ENCODE measurements at regions not wholly inside any gene's neighbourhood (a gene's known extent, or its start where the extent isn't known, plus 50 kb on each side); places are given as distances from the start of the nearest gene placed in this dataset.
"Not testable (repeated sequence)": the region's sequence is repeated elsewhere in the genome, so short reads cannot be mapped to it uniquely, and the experiment has no call there.

- H3K79me2 ChIP-seq (ENCODE audit: insufficient read depth, low read length), result no peaks in the 10 kb centered on the region
- no peak overlapping the region for H3K4me2 ChIP-seq (ENCODE audit: low read depth, low read length)
- no peaks in the 10 kb centered on the region for H3K4me1 ChIP-seq (ENCODE audit: insufficient read depth, low read length)
- CTCF ChIA-PET (ENCODE audit: low intra/inter-chr PET ratio, low total read pairs), result no interaction called here
- in situ Hi-C loops (cut with HindIII; ENCODE audit: extremely low pct_ligation_motif_present, low pct_unique_long_range_greater_than_20kb), result no loop called here
- BruUV-seq (replicated peaks), result no TSS peak
- no peak overlapping the region for H2AFZ ChIP-seq (ENCODE audit: low read length)
- FAIRE-seq (no peak), DNase-seq (ENCODE audit: low spot score) (no peak), ATAC-seq (no peak)
- 35% methylated on average over 1 of the region's 1 CpG for whole genome bisulfite sequencing (ENCODE audit: low lambda C conversion rate)
- no peaks in the 10 kb centered on the region for H3K36me3 ChIP-seq (replicated peaks in 1 of 2; ENCODE audit: control insufficient read depth in 1 of 2, insufficient read depth in 2 of 2, low read length in 2 of 2)
- no peak overlapping the region for H3K27ac ChIP-seq (ENCODE audit: extremely low read length, insufficient read depth, low read length)
- no peak overlapping the region for H3K9ac ChIP-seq (ENCODE audit: insufficient read depth, low read depth, low read length)
- H3K4me3 ChIP-seq (replicated peaks in 1 of 3; ENCODE audit: insufficient read depth in 1 of 3, low read depth in 2 of 3, low read length in 3 of 3), result no peak overlapping the region
- H3K9me3 ChIP-seq (ENCODE audit: low read length), result no peaks in the 10 kb centered on the region
- H4K20me1 ChIP-seq (ENCODE audit: insufficient read depth, low read length), result no peaks in the 10 kb centered on the region
- POLR2A ChIA-PET, result no interaction called here
- TF ChIP-seq ZBTB1 (CRISPR knock-in tag; IDR thresholded peaks at IDR 0.05; ENCODE audit: borderline replicate concordance) (no peak), ZNF484 (CRISPR knock-in tag; IDR thresholded peaks at IDR 0.05; ENCODE audit: borderline replicate concordance, low read depth) (no peak), ZNF510 (CRISPR knock-in tag; IDR thresholded peaks at IDR 0.05; ENCODE audit: low read depth) (no peak), TBL1XR1 (IDR thresholded peaks at IDR 0.05; ENCODE audit: borderline replicate concordance, low read length, partially characterized antibody) (no peak), ZNF672 (CRISPR knock-in tag; IDR thresholded peaks at IDR 0.05) (no peak), MEF2D (CRISPR knock-in tag; IDR thresholded peaks at IDR 0.05) (no peak), PLSCR1 (CRISPR knock-in tag; IDR thresholded peaks at IDR 0.05; ENCODE audit: borderline replicate concordance) (no peak), ZC3H4 (CRISPR knock-in tag; IDR thresholded peaks at IDR 0.05; ENCODE audit: borderline replicate concordance) (no peak), HMG20A (CRISPR knock-in tag; IDR thresholded peaks at IDR 0.05; ENCODE audit: borderline replicate concordance) (no peak), GATAD2A (CRISPR knock-in tag; IDR thresholded peaks at IDR 0.05) (no peak), CERS6 (CRISPR knock-in tag; IDR thresholded peaks at IDR 0.05) (no peak), ZNF3 (CRISPR knock-in tag; IDR thresholded peaks at IDR 0.05) (no peak), DMTF1 (CRISPR knock-in tag; IDR thresholded peaks at IDR 0.05) (no peak), ZFP82 (CRISPR knock-in tag; IDR thresholded peaks at IDR 0.05; ENCODE audit: borderline replicate concordance) (no peak)
- intact Hi-C loops (cut with micrococcal nuclease; ENCODE audit: unreplicated experiment), result no loop called here
- no peaks in the 10 kb centered on the region for H3K27me3 ChIP-seq (ENCODE audit: control insufficient read depth in 1 of 2, insufficient read depth in 2 of 2, low read length in 2 of 2)
Measured at GRCh38 chr3:5717254-5717653, 529.7 kb downstream of the EDEM1 start.

GRCh38 chr3:5719668-5720067, 532.2 kb downstream of the EDEM1 start:
- H3K4me3 ChIP-seq (replicated peaks in 1 of 3; ENCODE audit: insufficient read depth in 1 of 3, low read depth in 2 of 3, low read length in 3 of 3); ATAC-seq; H3K9ac ChIP-seq (ENCODE audit: insufficient read depth, low read depth, low read length); H3K79me2 ChIP-seq (ENCODE audit: insufficient read depth, low read length); H3K4me2 ChIP-seq (ENCODE audit: low read depth, low read length); H4K20me1 ChIP-seq (ENCODE audit: insufficient read depth, low read length); H2AFZ ChIP-seq (ENCODE audit: low read length); FAIRE-seq; POLR2A ChIA-PET; H3K4me1 ChIP-seq (ENCODE audit: insufficient read depth, low read length); H3K36me3 ChIP-seq (replicated peaks in 1 of 2; ENCODE audit: control insufficient read depth in 1 of 2, insufficient read depth in 2 of 2, low read length in 2 of 2); DNase-seq (ENCODE audit: low spot score); intact Hi-C loops (cut with micrococcal nuclease; ENCODE audit: unreplicated experiment); H3K27me3 ChIP-seq (ENCODE audit: control insufficient read depth in 1 of 2, insufficient read depth in 2 of 2, low read length in 2 of 2); BruUV-seq (replicated peaks); H3K9me3 ChIP-seq (ENCODE audit: low read length); CTCF ChIA-PET (ENCODE audit: low intra/inter-chr PET ratio, low total read pairs); in situ Hi-C loops (cut with HindIII; ENCODE audit: extremely low pct_ligation_motif_present, low pct_unique_long_range_greater_than_20kb); H3K27ac ChIP-seq (ENCODE audit: extremely low read length, insufficient read depth, low read length): not testable (repeated sequence)
